HG03280 (cell line): ENCODE measurements at regions not wholly inside any gene's neighbourhood (a gene's known extent, or its start where the extent isn't known, plus 50 kb on each side); places are given as distances from the start of the nearest gene placed in this dataset.

Experiments
- ATAC-seq: cut with Tn5 transposase; IDR thresholded peaks from one replicate; pipeline ENCODE4 v1.9.1; 2021; ENCODE audit warnings: mild to moderate bottlenecking, moderate library complexity; ENCODE audit not compliant: unreplicated experiment

GRCh38 chr5:117860550-117860949 lies 1127.8 kb downstream of the DTWD2 start:
- ATAC-seq, result no peak

GRCh38 chr5:117859176-117859575 lies 1129.2 kb downstream of the DTWD2 start:
- ATAC-seq, result no peak

GRCh38 chr5:117856713-117857112 lies 1131.6 kb downstream of the DTWD2 start:
- ATAC-seq, result no peak

DNA sequence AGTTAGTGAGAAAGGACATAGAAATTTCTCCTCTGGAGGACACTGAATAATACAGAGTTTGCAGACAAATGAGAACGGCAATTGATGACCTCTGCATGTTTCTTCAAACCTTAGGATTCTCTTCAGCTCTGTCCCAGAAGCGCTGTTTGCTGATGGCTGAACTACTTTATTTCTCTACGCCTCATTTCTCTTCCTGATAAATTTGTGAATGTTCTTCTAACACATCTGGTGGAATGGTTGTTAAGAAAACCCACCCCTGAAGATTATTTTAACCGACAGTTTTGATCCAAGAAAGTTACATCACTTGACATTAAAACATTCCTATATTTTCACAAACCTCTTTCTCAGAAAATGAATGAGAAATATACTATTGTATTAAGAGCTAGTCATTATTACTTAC lies 1150.6 kb downstream of the DTWD2 start:
- ATAC-seq, result no peak

- no peak for ATAC-seq
Measured at GRCh38 chr5:117833691-117834090, 1154.7 kb downstream of the DTWD2 start.

DNA sequence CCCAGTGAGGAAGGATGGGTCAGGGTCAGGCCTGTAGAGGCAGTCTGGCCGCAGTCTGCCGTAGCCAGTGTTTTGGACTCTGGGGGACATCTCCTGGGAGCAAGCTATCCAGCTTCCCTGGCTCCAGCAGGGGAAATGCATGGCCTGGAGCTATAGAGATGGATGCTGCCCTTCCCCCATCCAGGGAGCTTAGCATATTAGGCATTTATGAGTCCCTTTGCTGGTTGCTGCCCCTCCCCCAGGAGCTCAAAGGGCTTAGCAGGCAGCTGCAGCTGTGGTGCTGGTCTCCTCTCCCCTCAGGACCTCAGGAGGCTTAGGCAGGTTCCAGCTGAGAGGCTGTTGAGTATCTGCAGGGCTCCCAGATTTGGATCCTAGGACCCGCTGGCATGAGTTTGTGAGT lies 1158.7 kb downstream of the DTWD2 start:
- no peak for ATAC-seq

DNA sequence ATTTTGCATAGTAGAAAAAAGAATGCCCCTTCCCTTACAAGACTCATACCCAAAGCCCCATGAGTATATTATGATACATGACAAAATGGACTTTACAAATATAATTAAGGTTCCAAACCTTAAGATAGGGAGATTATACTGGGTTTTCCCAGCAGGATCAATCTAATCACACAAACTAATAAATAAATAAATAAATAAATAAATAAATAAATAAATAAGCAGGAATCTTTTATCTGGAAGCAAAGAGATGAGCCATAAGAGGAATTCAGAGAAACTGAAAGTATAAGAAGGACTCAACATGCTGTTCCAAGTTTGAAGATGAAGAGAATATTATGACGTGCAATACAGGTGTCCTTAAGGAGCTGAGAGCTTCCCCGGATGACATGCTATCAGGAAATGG lies 1174.5 kb downstream of the DTWD2 start:
- ATAC-seq, result no peak

GRCh38 chr5:117812861-117813260 lies 1175.5 kb downstream of the DTWD2 start:
- ATAC-seq, result no peak

DNA sequence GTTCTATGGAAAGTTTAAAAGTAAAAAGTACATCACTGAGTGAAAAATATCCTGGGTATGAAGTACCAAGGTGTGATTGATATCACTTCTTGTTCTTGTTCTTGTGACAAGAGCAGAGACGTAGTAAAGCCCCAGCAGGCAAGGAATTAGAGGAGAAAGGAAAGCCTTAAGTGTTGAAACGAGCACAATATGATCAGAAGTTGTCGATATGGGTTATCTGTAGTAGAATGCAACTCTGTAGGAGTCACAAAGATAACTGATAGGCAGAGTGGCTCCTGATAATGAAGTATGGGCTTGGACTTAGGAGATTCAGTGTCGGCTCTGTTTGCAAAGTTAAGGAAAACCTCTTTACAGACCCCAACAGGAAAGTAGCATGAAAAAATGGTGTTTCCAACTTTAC lies 1179.1 kb downstream of the DTWD2 start:
- no peak for ATAC-seq

DNA sequence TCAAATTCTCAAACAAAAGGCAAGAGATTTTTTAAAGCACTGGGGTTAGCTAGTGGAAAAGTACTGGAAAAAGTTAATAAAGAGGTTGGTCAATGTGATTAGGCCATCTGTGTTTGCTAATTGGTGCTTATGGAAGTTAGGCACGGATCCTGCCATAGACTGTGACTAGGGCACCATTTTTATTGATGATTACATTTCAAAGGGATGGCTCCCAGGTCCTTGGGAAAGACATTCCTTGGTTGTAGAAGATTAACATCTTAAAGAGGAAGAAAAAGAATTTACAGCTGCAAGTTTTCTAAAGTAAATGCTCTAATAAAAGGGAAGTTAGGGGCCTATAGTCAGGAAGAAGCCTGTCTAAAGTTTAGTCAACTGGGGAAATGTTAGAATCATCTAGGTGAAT lies 1183.3 kb downstream of the DTWD2 start:
- no peak for ATAC-seq

DNA sequence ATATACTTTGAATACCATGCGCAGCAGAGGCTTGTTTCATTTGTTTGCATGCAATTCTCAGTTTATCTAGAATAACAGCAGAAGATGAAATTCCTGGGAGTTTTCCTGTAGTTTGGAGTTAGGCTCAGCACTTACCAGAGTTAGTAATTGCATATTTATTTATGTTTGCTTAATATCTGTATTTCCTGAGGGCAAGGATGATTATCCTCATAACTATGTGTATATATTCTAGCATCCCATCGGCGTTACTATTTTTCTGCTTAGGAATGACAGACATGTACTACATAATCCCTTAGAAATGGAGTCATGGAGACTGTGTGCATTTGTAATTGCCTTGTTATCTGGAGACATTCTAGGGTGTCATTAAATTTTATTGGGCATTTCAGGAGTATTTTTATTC lies 1184.8 kb downstream of the DTWD2 start:
- no peak for ATAC-seq

DNA sequence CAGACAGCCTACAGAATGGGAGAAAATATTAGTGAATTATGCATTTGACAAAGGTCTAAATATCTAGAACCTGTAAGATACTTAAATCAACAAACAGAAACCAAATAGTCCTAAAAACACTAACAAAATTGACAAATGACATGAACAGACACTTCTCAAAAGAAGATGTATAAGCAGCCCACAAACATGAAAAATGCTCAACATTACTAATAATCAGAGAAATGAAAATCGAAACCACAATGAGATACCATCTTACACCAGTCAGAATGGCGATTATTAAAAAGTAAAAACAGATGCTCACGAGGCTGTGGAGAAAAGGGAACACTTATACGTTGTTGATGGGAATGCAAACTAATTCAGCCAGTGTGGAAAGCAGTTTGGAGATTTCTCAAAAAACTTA lies 1186.8 kb downstream of the DTWD2 start:
- ATAC-seq, result no peak

- no peak for ATAC-seq
Measured at GRCh38 chr5:117800261-117800660, 1188.1 kb downstream of the DTWD2 start.

DNA sequence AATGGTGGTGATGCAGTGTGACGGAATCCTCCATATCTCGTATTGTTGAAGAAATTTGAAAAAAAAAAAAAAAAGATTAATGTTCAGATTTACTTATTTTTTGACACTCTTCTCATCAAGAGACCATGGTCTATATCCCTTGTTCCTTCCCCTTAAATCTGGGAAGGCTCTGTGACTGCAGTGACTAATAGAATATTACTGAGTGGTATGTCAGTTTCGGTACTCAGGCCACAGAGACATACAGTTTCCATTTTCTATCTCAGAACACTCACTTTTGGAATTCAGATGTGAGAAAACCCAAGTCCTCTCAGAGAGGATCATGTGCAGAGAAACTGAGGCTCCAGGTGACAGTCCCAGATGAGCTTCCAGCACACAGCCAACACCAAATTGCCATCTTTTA lies 1193.5 kb downstream of the DTWD2 start:
- no peak for ATAC-seq

DNA sequence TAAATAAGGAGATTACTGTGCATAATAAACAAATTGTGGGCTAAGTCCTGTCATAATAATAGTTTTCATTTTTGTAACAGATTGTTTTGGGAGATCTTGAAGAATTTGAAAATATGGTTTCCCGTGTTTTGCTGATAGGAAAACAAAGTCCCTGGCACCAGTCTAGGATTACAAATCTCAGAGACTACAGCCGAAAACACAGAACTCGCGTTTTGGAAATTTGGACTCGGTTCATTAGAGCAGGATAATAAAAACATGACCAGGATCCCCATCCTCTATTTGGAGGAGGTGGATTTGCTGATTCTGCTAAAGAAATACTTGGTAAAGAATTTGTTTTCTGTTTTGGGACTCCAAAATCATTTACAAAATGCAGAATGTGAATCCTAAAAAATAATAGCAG lies 1194.4 kb downstream of the DTWD2 start:
- ATAC-seq, result no peak

DNA sequence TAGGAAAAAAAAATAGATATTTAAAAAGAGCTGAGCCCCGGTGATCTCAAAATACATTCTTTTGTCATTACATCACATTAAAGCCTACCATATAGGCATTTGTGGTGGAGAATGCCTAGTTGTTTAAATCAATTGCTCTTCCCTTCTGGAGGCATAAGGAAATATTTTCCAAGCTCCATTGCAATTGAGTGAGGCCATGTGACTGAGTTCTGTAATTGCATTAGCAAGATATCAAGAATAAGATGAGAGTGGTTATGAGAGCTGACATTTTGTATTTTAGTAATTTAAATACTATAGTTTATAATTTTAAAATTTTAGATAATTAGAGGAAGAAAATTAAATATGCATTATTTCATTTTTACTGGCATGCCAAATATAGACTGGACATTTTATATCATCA lies 1195.9 kb downstream of the DTWD2 start:
- ATAC-seq, result no peak

DNA sequence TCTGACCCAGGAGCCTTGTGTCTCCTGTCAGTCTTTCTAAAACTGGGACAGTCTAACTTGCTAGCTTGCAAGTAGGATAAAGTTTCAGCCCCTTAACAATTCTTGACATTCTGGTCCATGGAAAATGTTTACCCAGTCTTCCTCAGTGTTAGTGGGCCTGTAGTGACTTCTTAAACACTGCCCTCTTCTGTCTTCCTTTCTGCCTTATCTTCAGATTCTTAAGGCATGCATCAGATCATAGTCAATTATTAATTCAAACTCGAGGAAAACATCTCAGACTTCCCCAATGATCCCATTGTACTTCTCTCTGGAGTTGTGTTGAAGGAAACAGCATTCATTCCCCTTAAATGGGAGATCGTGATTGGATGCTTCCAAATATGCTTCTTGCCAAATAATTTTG lies 1199.8 kb downstream of the DTWD2 start:
- no peak for ATAC-seq

DNA sequence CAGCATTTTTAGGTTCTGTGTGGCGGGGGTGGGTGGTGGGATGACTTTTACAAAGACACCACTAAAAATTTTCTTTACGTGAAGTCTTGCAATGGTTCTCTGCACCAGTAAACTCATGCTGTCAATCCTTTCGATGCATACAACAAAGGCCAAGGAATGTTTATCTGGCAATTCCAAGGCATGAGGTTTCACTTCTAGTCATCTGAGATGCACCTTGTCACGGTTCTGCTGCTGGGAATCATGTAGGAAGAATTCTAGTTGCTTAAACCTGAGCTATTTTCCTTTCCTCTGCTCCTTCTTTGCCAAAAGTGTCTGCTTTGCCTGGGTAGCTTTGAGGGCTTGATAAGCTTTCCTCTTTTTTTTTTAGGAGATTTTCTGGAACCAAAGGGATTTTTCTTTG lies 1204.5 kb upstream of the SEMA6A start:
- no peak for ATAC-seq

- peak; percentile 51 for ATAC-seq
Measured at GRCh38 chr5:117776977-117777376, 1202.4 kb upstream of the SEMA6A start.

GRCh38 chr5:117769877-117770276 lies 1195.3 kb upstream of the SEMA6A start:
- no peak for ATAC-seq

DNA sequence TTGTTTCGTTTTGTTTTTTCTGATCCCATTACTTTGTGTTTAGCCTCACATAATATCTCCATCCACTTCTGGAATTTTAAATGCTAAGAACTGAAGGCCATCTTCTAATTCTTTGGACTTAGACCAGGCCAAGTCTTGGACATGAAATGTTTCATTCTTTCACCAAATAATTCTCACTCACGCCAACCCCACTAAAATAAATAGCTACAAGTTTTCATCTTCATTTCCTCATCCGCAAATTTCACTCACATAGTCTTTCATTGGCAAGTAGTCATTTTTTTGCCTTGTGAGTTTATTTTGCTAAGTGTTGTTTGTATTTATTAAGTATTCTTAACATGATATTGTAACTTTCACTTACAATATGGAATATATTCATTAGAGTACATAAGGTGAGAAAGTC lies 1188.6 kb upstream of the SEMA6A start:
- no peak for ATAC-seq

- ATAC-seq, result no peak
Measured at GRCh38 chr5:117761186-117761585, 1186.6 kb upstream of the SEMA6A start.

DNA sequence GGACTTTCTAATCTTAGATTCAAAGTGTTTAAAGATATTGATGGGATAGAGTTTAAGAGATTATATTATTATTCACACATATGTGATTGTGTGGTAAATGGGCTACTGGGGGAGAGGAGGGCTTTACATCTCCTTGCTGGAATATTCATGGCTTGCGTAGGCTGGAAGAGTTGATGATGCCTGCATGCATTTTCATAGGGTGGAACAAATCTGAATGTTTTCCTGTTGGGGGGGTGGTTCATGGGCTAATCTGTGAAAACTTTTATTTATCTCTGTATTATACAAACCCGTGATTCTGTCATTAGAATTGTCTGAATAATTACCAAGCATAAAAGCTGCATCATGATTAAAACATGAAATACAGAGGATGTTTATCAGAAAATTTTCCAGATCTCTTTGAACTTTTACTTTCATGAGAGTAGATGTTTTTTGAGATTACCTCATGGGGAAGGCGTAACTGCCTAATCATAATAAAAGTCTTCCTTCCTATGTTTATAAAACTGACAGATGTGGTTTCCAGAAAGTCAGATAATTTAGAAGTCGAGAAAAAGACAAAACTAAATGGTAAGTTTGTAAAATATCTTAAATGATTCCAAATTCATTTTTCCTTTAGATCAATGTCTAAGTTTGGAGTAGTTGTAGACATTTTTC lies 1185.4 kb upstream of the SEMA6A start:
- ATAC-seq, result no peak
